MM.1S (cell line): ENCODE measurements at regions not wholly inside any gene's neighbourhood (a gene's known extent, or its start where the extent isn't known, plus 50 kb on each side); places are given as distances from the start of the nearest gene placed in this dataset.

ENCODE experiments used
- DNase-seq: peaks from one replicate; pipeline ENCODE4 v3.0.0-alpha.2; 2015
- H2AFZ ChIP-seq: fragments of 300-600 bp; sonication (generic); 2 replicates; pipeline ENCODE4 v1.6.0; 2016; ENCODE audit warnings: antibody characterized with exemption, low read length
- H3F3A ChIP-seq: fragments of 300-600 bp; sonication (generic); 2 replicates; pipeline ENCODE4 v1.6.1; 2016; ENCODE audit warnings: mild to moderate bottlenecking, antibody characterized with exemption, low read length, moderate library complexity, mixed read lengths; ENCODE audit not compliant: insufficient read depth
- H3K27ac ChIP-seq: fragments of 300-600 bp; sonication (generic); 2 replicates; pipeline ENCODE4 v1.5.1; 2016; ENCODE audit warnings: mild to moderate bottlenecking, low read length
- H3K27me3 ChIP-seq: fragments of 300-600 bp; sonication (generic); replicated peaks from 2 replicates; pipeline ENCODE4 v1.6.0; 2016; ENCODE audit warnings: low read length; ENCODE audit not compliant: insufficient read depth
- H3K36me3 ChIP-seq: fragments of 300-600 bp; sonication (generic); replicated peaks from 2 replicates; pipeline ENCODE4 v1.6.1; 2016; ENCODE audit warnings: mild to moderate bottlenecking, low read length, mixed read lengths; ENCODE audit not compliant: insufficient read depth
- H3K4me1 ChIP-seq: fragments of 300-600 bp; sonication (generic); 2 replicates; pipeline ENCODE4 v1.6.1; 2016; ENCODE audit warnings: low read length, mixed read lengths
- H3K4me2 ChIP-seq: fragments of 300-600 bp; sonication (generic); 2 replicates; pipeline ENCODE4 v1.6.0; 2016; ENCODE audit warnings: low read depth, low read length
- H3K4me3 ChIP-seq: fragments of 300-600 bp; sonication (generic); 2 replicates; pipeline ENCODE4 v1.5.1; 2016; ENCODE audit warnings: low read length, mixed read lengths
- H3K79me2 ChIP-seq: fragments of 300-600 bp; sonication (generic); 2 replicates; pipeline ENCODE4 v1.6.1; 2016; ENCODE audit warnings: mixed run types, low read length, mixed read lengths
- H3K9ac ChIP-seq: fragments of 300-600 bp; sonication (generic); 2 replicates; pipeline ENCODE4 v1.6.1; 2016; ENCODE audit warnings: low read length, mixed read lengths
- H3K9me2 ChIP-seq: fragments of 300-600 bp; sonication (generic); replicated peaks from 2 replicates; pipeline ENCODE4 v1.6.1; 2016; ENCODE audit warnings: mild to moderate bottlenecking, low read length, mixed read lengths; ENCODE audit not compliant: insufficient read depth
- H3K9me3 ChIP-seq: fragments of 300-600 bp; sonication (generic); replicated peaks from 2 replicates; pipeline ENCODE4 v1.6.1; 2016; ENCODE audit warnings: mild to moderate bottlenecking, low read length, mixed read lengths; ENCODE audit not compliant: insufficient read depth
- H4K20me1 ChIP-seq: fragments of 300-600 bp; sonication (generic); 2 replicates; pipeline ENCODE4 v1.6.1; 2016; ENCODE audit warnings: mild to moderate bottlenecking, low read length, moderate library complexity, mixed read lengths; ENCODE audit not compliant: insufficient read depth
- EZH2 ChIP-seq: fragments of 300-600 bp; sonication (generic); optimal IDR thresholded peaks from 2 replicates; pipeline ENCODE3; 2017; ENCODE audit warnings: low read depth, mild to moderate bottlenecking, antibody characterized with exemption, low read length, mixed read lengths
- EZH2phosphoT487 ChIP-seq: fragments of 300-600 bp; sonication (generic); IDR thresholded peaks from 2 replicates; pipeline ENCODE4 v1.6.1; 2018; ENCODE audit warnings: antibody characterized with exemption, low read length
- TF ChIP-seq, protein P1 (sequence below): fragments of 300-600 bp; sonication (generic); IDR thresholded peaks from 2 replicates; pipeline ENCODE4 v1.5.1; 2016; ENCODE audit warnings: antibody characterized with exemption, low read length, mixed read lengths

DNA sequence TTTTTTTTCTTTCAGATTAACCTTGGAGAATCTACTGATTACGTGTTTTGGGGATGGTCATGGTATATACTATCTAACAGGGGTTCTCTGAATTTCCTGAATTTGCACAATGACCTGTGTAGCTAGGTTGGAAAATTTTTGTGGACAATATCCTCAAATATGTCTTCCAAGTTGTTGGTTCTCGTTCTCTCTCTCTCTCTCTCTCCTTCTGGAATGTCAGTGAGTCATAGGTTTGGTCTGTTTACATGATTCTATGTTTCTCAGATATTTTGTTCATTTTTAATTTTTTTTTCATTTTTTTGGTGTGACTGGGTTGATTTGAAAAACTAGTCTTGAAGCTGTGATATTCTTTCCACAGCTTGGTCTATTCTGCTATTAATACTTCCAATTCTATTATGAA lies 604.0 kb upstream of the ANO3 start:
- Histone ChIP-seq H4K20me1 (no peaks in the 10 kb centered on the region), H3K9me2 (no peaks in the 10 kb centered on the region), H3K27me3 (no peaks in the 10 kb centered on the region), H3F3A (no peaks in the 10 kb centered on the region), H3K79me2 (no peaks in the 10 kb centered on the region), H3K9ac (no peak overlapping the region), H3K4me3 (no peak overlapping the region), H2AFZ (no peak overlapping the region), H3K4me1 (no peaks in the 10 kb centered on the region), H3K36me3 (no peaks in the 10 kb centered on the region), H3K9me3 (no peaks in the 10 kb centered on the region), H3K27ac (no peak overlapping the region), H3K4me2 (no peak overlapping the region)
- no peak for DNase-seq
- TF ChIP-seq, protein P1, sequence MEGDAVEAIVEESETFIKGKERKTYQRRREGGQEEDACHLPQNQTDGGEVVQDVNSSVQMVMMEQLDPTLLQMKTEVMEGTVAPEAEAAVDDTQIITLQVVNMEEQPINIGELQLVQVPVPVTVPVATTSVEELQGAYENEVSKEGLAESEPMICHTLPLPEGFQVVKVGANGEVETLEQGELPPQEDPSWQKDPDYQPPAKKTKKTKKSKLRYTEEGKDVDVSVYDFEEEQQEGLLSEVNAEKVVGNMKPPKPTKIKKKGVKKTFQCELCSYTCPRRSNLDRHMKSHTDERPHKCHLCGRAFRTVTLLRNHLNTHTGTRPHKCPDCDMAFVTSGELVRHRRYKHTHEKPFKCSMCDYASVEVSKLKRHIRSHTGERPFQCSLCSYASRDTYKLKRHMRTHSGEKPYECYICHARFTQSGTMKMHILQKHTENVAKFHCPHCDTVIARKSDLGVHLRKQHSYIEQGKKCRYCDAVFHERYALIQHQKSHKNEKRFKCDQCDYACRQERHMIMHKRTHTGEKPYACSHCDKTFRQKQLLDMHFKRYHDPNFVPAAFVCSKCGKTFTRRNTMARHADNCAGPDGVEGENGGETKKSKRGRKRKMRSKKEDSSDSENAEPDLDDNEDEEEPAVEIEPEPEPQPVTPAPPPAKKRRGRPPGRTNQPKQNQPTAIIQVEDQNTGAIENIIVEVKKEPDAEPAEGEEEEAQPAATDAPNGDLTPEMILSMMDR = no peak
- TF ChIP-seq EZH2phosphoT487 (no peak), EZH2 (no peak)

- no peak overlapping the region for H3K27ac ChIP-seq
- no peaks in the 10 kb centered on the region for H3F3A ChIP-seq
- H3K9me3 ChIP-seq = no peaks in the 10 kb centered on the region
- no peaks in the 10 kb centered on the region for H3K27me3 ChIP-seq
- H2AFZ ChIP-seq = no peak overlapping the region
- no peaks in the 10 kb centered on the region for H3K9me2 ChIP-seq
- H3K4me1 ChIP-seq = 0 out of 2 replicates have a peak, but pooled peaks cover 5% of the 10 kb centered on the region
- H3K36me3 ChIP-seq = no peaks in the 10 kb centered on the region
- DNase-seq = no peak
- TF ChIP-seq EZH2phosphoT487 (no peak), EZH2 (no peak)
- TF ChIP-seq, protein P1 = no peak
- H3K9ac ChIP-seq = no peak overlapping the region
- no peak overlapping the region for H3K4me3 ChIP-seq
- H4K20me1 ChIP-seq = no peaks in the 10 kb centered on the region
- no peak overlapping the region for H3K4me2 ChIP-seq
- no peaks in the 10 kb centered on the region for H3K79me2 ChIP-seq
Measured at GRCh38 chr11:25730230-25730629, 601.7 kb upstream of the ANO3 start.

- H3K9ac ChIP-seq = no peak overlapping the region
- H3K36me3 ChIP-seq = no peaks in the 10 kb centered on the region
- no peak overlapping the region for H3K4me3 ChIP-seq
- H3K9me2 ChIP-seq = no peaks in the 10 kb centered on the region
- no peaks in the 10 kb centered on the region for H4K20me1 ChIP-seq
- H3F3A ChIP-seq = no peaks in the 10 kb centered on the region
- H3K4me2 ChIP-seq = no peak overlapping the region
- no peaks in the 10 kb centered on the region for H3K79me2 ChIP-seq
- no peaks in the 10 kb centered on the region for H3K9me3 ChIP-seq
- DNase-seq = no peak
- H2AFZ ChIP-seq = no peak overlapping the region
- no peak for TF ChIP-seq EZH2phosphoT487
- TF ChIP-seq, protein P1 = peak; percentile 29
- peaks cover 30% of the 10 kb centered on the region for H3K4me1 ChIP-seq
- H3K27me3 ChIP-seq = no peaks in the 10 kb centered on the region
- H3K27ac ChIP-seq = no peak overlapping the region
Measured at GRCh38 chr11:25733777-25734176, 598.2 kb upstream of the ANO3 start.
